ENCODE measurements at regions not wholly inside any gene's neighbourhood (a gene's known extent, or its start where the extent isn't known, plus 50 kb on each side); places are given as distances from the start of the nearest gene placed in this dataset.

DNA sequence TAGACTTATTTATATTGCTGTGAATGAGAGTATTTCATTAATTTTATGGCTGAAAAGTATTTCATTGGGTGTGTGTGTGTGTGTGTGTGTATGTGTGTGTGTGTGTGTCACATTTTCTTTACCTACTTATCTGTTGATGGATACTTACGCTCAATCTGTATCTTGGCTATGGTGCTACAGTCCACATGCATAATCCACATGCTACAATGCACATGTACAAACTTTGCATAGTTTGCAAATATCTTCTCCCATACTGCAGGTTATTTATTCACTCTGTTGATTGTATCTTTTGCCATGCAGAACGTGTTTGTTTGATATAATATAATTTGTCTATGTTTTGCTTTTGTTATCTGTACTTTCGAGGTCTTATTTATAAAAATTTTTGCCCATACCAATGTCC is 167.8 kb downstream of the RAB28 start:
- H3K27ac Mint-ChIP-seq, result no peak overlapping the region
- peaks cover 4 to 5% of the 10 kb centered on the region in 2 donors for H3K9me3 Mint-ChIP-seq
- DNase-seq (ENCODE audit: low spot score in 2 of 2), result no peak
- ATAC-seq, result no peak
- H3K36me3 Mint-ChIP-seq, result peaks cover 0 to 4% of the 10 kb centered on the region in 2 donors

DNA sequence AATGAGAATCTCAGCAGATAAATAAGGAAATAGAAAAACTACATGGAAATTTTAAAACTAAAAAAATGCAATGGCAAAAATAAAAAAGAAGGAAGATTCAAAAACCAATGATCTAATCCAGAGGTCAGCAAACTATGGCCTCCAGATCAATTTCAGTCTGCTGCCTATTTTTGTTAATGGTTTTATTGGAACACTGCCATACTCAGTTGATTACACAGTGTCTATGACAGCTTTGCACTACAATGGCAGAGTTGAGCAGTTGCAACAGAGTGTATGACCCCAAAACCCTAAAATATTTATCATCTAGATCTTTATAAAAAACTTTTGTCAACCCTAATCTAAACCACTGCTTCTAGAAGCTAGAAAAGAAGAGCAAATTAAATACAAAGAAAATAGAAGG is 170.3 kb downstream of the RAB28 start:
- H3K36me3 Mint-ChIP-seq, result peaks cover 0 to 4% of the 10 kb centered on the region in 2 donors
- H3K27ac Mint-ChIP-seq, result no peak overlapping the region
- peaks cover 0 to 5% of the 10 kb centered on the region in 2 donors for H3K9me3 Mint-ChIP-seq
- DNase-seq (ENCODE audit: low spot score in 2 of 2) (no peak), ATAC-seq (no peak)

DNA sequence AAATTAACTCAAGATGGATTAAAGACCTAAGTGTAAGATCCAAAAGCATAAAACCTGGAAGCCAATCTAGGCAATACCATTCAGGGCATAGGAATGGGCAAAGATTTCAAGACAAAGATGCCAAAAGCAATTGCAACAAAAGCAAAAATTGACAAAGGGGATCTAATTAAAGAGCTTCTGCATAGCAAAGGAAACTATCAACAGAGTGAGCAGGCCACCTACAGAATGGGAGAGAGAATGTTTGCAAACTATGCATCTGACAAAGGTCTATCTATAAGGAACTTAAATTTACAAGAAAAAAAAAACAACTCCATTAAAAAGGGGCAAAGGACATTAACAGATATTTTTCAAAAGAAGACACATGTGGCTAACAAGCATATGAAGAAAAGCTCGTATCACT is 171.9 kb downstream of the RAB28 start:
- H3K9me3 Mint-ChIP-seq, result peaks cover 0 to 5% of the 10 kb centered on the region in 2 donors
- ATAC-seq (no peak), DNase-seq (ENCODE audit: low spot score in 2 of 2) (no peak)
- peaks cover 0 to 4% of the 10 kb centered on the region in 2 donors for H3K36me3 Mint-ChIP-seq
- H3K27ac Mint-ChIP-seq, result no peak overlapping the region

DNA sequence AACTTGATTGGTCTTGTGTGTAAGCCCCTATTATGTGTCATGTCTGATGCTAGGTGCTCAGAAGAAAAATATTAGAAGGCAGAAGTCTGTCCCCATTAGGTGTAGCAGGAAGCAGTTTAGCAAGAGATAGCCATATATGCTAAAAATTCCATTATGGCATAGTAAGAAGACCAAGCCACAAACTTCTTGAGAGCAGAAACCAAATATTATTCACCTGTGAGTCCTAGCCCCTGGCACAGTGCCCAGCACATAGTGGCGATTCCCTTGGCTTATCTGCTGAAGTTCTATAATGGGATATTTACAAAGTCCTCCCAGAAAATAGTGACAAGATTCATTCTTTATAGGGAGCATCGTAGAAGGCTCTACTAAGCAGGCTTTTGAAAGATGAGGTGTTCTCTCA is 174.4 kb downstream of the RAB28 start:
- no peak for DNase-seq (ENCODE audit: low spot score in 2 of 2)
- Mint-ChIP-seq H3K9me3 (peaks cover 7 to 10% of the 10 kb centered on the region in 2 donors), H3K36me3 (peaks cover 0 to 18% of the 10 kb centered on the region in 2 donors), H3K27ac (no peak overlapping the region)
- no peak for ATAC-seq

DNA sequence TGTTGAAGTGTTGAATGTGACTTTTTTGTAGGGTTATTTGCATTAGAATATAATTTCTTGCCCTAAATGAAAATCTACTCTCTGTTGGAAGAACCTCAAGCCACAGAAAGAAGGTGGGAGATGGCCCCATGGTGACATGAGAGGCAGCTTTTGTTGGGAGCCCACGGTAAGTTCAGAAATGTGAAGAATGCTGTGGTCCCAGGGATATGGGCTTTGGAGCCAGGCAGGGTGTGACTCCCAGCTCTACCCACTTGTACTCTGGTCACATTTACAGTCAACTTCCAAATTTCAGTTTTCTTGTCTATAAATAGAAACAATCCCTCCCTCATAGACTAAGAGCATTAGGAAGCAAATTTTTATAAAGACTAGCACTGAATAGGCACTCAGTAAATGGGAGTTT is 177.8 kb downstream of the RAB28 start:
- H3K9me3 Mint-ChIP-seq, result peaks cover 11 to 13% of the 10 kb centered on the region in 2 donors
- H3K27ac Mint-ChIP-seq, result no peak overlapping the region
- ATAC-seq (no peak), DNase-seq (ENCODE audit: low spot score in 2 of 2) (no peak)
- H3K36me3 Mint-ChIP-seq, result peaks cover 5 to 19% of the 10 kb centered on the region in 2 donors

DNA sequence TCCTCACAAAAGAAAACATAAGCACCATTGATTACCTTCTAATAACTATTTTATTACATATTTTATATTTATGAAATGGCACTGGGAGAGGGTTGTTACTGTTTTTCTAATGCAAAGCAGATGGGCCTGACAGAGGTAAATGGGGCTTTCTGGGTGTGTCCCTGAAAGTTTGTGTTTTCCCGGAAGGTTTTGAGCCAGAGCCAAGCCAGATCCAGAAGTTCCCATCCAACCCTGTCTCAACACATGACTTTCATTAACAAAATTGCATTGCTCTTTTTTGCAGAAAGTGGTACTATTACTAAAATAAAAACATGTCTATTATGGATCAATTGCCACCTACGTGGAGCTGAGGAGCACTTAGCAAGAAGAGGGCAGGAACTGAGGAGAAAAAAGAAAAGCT is 181.3 kb downstream of the RAB28 start:
- H3K27ac Mint-ChIP-seq, result no peak overlapping the region
- ATAC-seq, result no peak
- no peak for DNase-seq (ENCODE audit: low spot score in 2 of 2)
- peaks cover 36 to 39% of the 10 kb centered on the region in 2 donors for H3K9me3 Mint-ChIP-seq
- peaks cover 40 to 52% of the 10 kb centered on the region in 2 donors for H3K36me3 Mint-ChIP-seq

DNA sequence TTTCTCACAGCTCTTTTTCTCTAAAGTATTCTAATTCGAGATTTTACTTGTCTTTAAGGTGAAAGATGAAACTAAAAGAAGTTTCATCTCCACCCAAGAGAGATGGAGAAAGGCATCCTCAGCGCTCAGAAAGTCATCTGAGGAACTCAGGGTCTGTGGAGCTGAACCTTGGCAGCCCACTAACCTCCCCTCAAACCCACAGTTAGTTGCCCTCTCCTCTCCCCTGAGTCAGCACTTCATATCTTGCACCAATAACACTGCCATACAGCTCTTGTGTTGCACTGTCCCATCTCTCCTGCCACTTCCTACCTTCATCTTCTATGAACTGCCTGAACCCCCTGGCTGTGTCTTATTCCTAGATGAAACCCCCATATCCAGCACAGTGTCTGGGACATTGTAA is 184.8 kb downstream of the RAB28 start:
- peaks cover 37 to 39% of the 10 kb centered on the region in 2 donors for H3K9me3 Mint-ChIP-seq
- no peak overlapping the region for H3K27ac Mint-ChIP-seq
- DNase-seq (ENCODE audit: low spot score in 2 of 2) (no peak), ATAC-seq (no peak)
- H3K36me3 Mint-ChIP-seq, result peaks cover 44 to 49% of the 10 kb centered on the region in 2 donors

DNA sequence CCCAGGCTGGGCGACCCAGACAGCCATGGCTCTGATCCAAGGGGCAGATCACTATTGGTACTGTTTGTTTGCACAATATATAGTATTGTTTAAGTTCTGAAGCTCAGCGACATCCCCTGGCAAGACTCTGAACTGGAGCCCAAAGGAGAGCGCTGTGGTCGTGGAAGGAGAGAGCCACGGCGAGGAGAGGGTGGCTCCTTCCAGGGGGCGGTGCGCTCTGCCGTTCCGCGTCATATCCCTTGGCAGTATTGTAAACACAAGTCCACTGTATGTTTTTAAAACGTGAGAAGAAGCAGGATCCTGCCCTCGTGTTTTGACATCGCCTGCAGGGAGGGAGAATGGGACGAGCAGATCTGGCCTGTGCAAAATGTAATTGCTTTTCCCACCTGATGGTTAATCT is 185.5 kb downstream of the RAB28 start:
- H3K36me3 Mint-ChIP-seq, result peaks cover 45 to 49% of the 10 kb centered on the region in 2 donors
- H3K27ac Mint-ChIP-seq, result no peak overlapping the region
- DNase-seq (ENCODE audit: low spot score in 2 of 2), result no peak
- ATAC-seq, result no peak
- peaks cover 37 to 39% of the 10 kb centered on the region in 2 donors for H3K9me3 Mint-ChIP-seq

DNA sequence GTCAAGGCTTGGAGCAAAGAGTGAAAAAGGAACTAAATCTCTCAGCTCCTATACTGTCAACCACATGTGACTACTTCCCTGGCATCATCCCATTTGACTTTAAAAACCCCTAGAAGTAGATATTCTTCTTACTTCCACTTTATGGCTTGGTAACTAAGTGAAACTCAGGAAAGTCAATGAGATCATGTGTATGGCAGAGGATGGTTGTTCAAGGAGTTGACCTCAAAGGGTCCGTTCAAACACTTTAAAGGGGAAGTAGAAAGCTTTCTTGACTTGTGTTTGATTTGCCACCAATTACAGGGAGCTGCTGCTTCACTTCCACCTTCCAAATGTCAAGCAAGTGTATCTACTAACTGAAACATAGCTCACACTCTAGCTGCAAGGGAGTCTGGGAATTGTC is 187.2 kb downstream of the RAB28 start:
- ATAC-seq, result no peak
- DNase-seq (ENCODE audit: low spot score in 2 of 2), result no peak
- Mint-ChIP-seq H3K36me3 (peaks cover 60 to 64% of the 10 kb centered on the region in 2 donors), H3K27ac (no peak overlapping the region), H3K9me3 (peaks cover 39 to 41% of the 10 kb centered on the region in 2 donors)

DNA sequence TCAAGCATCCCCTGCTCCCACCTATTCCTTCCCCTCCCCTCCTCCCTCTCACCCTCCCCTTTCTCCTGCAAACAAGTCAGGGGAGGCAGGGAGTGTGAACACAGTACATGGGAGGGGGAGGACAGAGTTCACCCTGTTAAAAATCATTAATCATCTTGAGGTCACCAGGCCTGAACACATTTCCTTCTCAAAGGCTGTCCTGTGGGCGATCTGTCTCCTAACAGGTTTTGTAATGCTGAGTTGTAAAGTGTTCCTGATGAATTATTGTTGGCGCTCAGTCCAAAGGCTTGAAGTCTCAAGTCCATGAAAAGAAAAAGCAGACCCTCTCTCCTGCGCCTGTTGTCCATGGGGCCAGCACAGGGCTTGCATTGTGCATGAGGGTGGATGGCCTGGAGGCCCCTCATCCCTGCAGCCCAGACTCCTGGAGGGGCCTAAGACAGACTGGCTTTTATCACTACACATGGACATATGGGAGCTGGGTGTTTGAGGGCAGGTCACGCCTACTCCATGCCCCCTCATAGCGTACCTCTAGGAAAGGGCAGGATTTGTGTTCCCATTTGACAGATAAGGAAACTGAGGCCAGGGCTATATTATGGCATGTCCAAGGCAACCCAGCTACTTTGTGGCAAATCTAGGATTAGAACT is 189.1 kb downstream of the RAB28 start:
- H3K9me3 Mint-ChIP-seq, result peaks cover 23 to 32% of the 10 kb centered on the region in 2 donors

DNA sequence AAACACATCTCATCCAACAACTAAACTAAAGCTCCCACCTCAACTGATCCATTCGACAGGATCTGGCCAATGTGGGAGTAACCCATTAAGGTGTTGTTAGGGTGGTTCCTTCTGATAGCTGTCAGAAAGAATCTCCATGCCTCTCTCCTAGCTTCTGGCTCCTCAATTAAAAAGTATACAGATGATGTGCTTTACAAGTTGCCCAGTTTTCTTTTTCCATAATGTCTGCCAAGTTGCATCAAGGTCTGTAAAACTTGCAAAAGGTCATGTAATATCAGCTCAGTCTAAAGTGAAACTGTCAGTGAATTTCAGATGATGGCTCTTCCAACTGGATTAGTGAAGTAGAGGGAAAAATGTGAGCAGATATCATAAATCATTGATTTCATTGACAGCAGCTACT is 191.8 kb downstream of the RAB28 start:
- H3K36me3 Mint-ChIP-seq, result peaks cover 26 to 51% of the 10 kb centered on the region in 2 donors
- ATAC-seq, result no peak
- no peak overlapping the region for H3K27ac Mint-ChIP-seq
- no peak for DNase-seq (ENCODE audit: low spot score in 2 of 2)
- H3K9me3 Mint-ChIP-seq, result peaks cover 22 to 25% of the 10 kb centered on the region in 2 donors

More for the DNA sequence above, 189.1 kb downstream of the RAB28 start:
- DNase-seq (ENCODE audit: low spot score in 2 of 2), result no peak
- Mint-ChIP-seq H3K36me3 (peaks cover 46 to 54% of the 10 kb centered on the region in 2 donors), H3K27ac (no peak overlapping the region)
- no peak for ATAC-seq

DNA sequence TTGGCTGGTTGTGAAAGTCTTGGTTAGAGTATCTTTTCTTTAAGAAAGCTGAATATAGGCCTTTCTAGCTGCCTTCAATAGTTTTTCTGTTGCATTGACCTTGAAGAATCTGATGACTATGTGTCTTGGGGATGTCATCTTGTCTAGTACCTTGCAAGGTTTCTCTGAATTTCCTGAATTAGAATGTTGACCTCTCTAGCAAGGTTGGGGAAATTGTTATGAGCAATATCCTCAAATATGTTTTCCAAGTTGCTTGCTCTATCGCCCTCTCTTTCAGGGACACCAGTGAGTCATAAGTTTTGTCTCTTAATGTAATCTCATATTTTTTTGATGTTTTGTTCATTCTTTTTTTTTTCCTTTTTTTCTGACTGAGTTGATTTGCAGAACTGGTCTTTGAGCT is 194.7 kb downstream of the RAB28 start:
- DNase-seq (ENCODE audit: low spot score in 2 of 2) (no peak), ATAC-seq (no peak)
- peaks cover 22 to 26% of the 10 kb centered on the region in 2 donors for H3K9me3 Mint-ChIP-seq
- peaks cover 29 to 53% of the 10 kb centered on the region in 2 donors for H3K36me3 Mint-ChIP-seq
- H3K27ac Mint-ChIP-seq, result no peak overlapping the region

DNA sequence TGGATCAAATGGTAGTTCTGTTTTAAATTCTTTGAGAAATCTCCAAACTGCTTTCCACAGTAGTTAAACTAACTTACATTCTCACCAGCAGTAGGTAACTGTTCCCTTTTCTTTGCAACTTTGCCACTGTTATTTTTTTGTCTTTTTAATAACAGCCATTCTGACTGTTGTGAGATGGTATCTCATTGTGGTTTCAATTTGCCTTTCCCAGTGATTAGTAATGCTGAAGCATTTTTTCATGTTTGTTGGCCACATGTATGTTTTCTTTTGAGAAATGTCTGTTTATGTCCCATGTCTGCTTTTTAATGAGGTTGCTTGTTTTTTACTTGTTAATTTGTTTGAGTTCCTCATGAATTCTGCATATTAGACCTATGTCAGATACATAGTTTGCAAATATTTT is 198.8 kb downstream of the RAB28 start:
- DNase-seq (ENCODE audit: low spot score in 2 of 2), result no peak
- H3K27ac Mint-ChIP-seq, result no peak overlapping the region
- peaks cover 13 to 33% of the 10 kb centered on the region in 2 donors for H3K36me3 Mint-ChIP-seq
- peaks cover 15 to 23% of the 10 kb centered on the region in 2 donors for H3K9me3 Mint-ChIP-seq
- no peak for ATAC-seq

DNA sequence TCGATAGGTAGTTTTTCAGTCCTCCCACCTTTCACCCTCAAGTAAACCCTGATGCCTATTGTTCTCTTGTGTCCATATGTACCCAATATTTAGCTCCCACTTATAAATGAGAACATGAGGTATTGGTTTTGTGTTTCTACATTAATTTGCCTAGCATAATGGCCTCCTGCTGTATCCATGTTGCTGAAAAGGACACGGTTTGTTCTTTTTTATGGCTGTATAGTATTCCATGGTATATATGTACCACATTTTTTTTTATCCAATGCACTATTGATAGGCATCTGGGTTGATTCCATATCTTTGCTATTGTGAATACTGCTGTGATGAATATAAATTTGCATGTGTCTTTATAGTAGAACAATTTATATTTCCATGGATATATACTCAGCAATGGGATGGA is 199.2 kb downstream of the RAB28 start:
- ATAC-seq (no peak), DNase-seq (ENCODE audit: low spot score in 2 of 2) (no peak)
- H3K27ac Mint-ChIP-seq, result no peak overlapping the region
- peaks cover 15 to 23% of the 10 kb centered on the region in 2 donors for H3K9me3 Mint-ChIP-seq
- peaks cover 13 to 33% of the 10 kb centered on the region in 2 donors for H3K36me3 Mint-ChIP-seq

DNA sequence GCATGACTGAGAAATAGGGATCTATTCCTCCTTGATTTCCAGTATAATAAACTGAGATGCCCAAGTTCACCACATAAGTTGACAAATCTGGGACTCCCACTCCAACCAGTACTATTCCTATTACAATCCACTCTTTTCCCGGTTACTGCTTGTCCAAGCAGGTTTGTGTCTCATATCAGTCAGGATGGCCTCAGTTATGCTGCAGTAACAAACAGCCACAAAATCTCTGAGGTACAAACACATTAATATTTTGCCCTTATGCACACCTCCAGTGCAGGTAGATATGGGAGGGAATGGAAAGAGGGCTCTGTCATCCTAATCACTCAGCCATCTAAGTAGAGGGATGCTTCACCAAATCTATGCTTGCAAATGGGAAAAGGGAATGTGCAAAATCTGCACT is 207.8 kb downstream of the RAB28 start:
- Mint-ChIP-seq H3K27ac (no peak overlapping the region), H3K9me3 (peaks cover 24 to 27% of the 10 kb centered on the region in 2 donors), H3K36me3 (peaks cover 19 to 47% of the 10 kb centered on the region in 2 donors)
- ATAC-seq (no peak), DNase-seq (ENCODE audit: low spot score in 2 of 2) (no peak)

DNA sequence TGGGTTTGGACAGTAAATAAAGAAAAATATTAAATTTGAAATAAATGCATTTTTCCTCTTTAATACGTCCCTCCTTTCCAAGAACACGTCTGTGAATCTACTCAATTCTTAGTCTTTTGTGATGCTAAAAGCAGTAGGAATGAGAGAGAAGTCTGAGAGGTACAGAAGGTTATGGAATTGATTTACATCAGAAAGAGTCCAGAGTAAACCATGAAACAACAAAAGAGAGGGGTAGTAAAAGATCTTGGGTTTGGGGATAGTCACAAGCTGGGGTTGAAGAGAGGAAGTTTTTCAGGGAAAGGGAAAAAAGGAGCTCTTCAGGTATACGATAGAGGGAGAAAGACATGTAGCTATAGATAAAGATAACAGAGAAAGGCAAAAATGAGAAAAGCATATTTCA is 215.4 kb downstream of the RAB28 start:
- peaks cover 3 to 18% of the 10 kb centered on the region in 2 donors for H3K36me3 Mint-ChIP-seq
- H3K9me3 Mint-ChIP-seq, result peaks cover 2% of the 10 kb centered on the region in 2 donors
- ATAC-seq (no peak), DNase-seq (ENCODE audit: low spot score in 2 of 2) (no peak)
- no peak overlapping the region for H3K27ac Mint-ChIP-seq

DNA sequence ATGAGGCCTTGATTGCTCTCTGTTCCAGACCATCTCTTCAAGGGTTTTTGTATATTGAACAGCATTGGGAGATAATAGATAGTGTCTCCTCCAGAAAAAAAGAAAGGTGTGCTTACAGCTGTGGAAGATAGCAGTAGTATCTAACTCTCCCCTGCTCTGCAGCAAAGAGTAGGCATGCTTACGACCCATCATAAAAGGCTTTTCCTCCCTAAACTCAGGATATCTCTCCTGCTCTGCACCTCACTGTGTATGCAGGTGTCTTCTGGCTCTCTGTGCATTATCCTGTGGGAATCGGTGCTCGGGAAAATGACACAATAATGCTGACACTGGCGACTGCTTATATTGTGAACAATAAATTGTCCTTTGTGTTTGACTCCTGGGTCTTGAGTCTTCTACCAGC is 216.0 kb downstream of the RAB28 start:
- no peak for ATAC-seq

DNA sequence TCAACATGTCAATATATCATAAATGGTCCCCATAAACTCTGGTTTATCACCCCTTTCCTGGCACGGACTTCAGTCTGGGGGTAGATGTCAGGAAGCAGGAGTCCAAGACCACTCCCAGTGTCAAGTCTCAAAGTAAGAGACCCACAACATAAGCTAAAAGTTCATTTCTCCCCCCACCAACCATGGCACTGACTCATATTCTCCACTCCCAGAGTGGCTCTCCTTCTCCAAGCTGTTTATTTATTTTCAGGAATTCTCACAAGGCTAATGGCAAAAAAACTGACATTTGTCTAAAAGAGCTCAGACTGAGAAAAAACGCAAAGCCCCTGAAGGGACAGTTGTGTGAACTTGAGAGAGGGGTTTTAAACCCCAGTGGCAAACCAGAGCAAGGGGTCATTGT is 217.0 kb downstream of the RAB28 start:
- no peak overlapping the region for H3K27ac Mint-ChIP-seq

More for the DNA sequence above, 216.0 kb downstream of the RAB28 start:
- no peaks in the 10 kb centered on the region for H3K9me3 Mint-ChIP-seq
- H3K27ac Mint-ChIP-seq, result no peak overlapping the region
- no peak for DNase-seq (ENCODE audit: low spot score in 2 of 2)
- peaks cover 0 to 14% of the 10 kb centered on the region in 2 donors for H3K36me3 Mint-ChIP-seq

More for the DNA sequence above, 217.0 kb downstream of the RAB28 start:
- Mint-ChIP-seq H3K9me3 (no peaks in the 10 kb centered on the region), H3K36me3 (peaks cover 0 to 13% of the 10 kb centered on the region in 2 donors)
- DNase-seq (ENCODE audit: low spot score in 2 of 2) (no peak), ATAC-seq (no peak)
